GM19468 (cell line): ENCODE measurements at regions not wholly inside any gene's neighbourhood (a gene's known extent, or its start where the extent isn't known, plus 50 kb on each side); places are given as distances from the start of the nearest gene placed in this dataset.

Experiments
- ATAC-seq: cut with Tn5 transposase; IDR thresholded peaks from one replicate; pipeline ENCODE4 v1.9.1; 2021; ENCODE audit warnings: mild to moderate bottlenecking, moderate library complexity, moderate number of reproducible peaks; ENCODE audit not compliant: unreplicated experiment; ENCODE audit errors: extremely low read depth

DNA sequence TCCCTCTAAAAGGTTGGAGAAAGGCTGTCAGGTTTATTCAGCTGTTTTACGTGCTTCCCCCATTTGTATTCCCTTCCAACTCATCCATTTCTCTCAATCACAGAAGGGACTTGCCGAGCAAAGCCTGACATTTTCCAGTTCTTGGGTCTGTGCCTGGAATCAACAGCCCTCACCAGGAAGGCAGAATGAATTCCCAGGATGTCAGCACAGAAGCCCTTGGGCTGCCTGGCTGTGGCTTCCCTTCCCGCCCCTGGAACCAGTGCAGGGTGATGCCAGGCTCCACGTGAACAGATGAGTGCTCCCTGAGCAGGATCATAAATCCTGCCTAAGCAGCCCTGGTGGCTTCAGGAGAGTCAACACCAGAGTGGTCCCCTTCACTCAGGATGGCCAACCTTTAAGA, 86.1 kb upstream of the CD83 start:
- no peak for ATAC-seq

DNA sequence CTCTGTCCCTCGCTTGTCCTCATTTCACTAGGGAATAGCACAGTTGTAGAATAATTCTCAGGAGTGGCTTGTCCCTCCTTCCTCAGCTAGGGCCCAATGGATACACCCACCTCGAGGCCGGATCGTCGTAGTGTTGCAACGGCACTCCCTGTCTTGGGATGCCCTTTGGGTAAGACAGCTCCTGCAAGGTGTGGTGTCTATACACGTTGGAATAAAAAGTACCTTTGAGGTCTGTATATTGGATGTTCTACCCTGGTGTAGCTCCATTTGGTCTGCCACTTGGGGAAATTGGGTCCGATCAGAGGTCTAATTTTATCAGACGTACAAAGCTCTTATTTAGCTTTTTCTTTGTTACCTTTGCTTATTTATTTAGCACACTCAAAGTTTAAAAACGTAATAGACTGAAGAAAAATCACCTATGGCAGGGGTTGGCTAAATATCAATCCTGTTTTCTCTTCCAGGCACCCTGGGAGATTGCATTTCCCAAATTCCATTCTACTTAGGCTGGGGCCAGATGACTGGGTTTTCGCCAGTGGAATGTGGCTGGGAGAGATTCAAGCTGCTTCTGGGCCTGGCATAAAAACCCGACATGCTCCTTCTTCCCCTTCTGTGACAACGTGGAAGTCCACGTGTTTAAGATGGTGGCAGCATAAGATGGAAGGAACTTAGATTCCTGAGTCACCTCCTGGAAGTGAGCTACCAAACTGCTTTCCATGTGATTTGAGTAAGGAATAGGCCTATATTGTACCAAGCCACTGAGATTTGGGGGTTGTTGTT, 82.3 kb upstream of the CD83 start:
- no peak for ATAC-seq

DNA sequence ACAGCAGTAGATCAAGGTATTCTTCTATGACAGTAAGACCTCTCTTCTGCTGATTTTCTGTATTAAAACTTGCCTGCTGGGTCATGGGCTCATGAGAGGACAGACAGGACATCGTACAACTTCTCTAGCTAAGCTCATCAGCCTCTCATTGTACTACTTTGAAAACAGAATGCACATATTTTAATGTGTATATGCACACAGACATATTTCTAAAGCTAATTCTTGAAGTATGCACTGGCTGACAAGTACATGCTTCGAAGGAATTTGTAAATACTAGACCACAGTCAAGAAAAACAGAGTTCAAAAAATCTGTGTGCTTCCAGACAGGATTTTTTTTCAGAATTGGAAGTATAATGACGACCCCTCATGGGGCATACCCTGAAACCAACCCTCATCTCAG, 81.7 kb upstream of the CD83 start:
- ATAC-seq, result no peak

DNA sequence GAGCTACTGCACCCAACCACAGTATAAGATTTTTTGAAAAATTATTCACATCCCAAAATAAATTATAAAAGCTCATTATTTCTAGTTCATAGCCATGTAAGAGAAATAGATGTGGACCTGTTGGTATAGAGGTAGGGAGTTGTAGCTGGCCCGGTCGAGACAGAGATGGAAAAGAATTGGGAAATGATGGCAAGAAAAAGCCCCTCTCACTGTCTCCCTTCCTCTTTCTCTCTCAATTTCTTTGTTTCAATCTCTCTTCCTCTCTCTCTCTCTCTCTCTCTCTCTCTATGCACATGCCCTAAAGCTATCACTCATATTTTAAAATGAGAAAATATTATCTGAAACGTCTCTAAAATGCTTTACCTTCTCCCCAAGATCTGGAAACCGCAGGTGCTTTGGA, 80.7 kb upstream of the CD83 start:
- ATAC-seq, result no peak

DNA sequence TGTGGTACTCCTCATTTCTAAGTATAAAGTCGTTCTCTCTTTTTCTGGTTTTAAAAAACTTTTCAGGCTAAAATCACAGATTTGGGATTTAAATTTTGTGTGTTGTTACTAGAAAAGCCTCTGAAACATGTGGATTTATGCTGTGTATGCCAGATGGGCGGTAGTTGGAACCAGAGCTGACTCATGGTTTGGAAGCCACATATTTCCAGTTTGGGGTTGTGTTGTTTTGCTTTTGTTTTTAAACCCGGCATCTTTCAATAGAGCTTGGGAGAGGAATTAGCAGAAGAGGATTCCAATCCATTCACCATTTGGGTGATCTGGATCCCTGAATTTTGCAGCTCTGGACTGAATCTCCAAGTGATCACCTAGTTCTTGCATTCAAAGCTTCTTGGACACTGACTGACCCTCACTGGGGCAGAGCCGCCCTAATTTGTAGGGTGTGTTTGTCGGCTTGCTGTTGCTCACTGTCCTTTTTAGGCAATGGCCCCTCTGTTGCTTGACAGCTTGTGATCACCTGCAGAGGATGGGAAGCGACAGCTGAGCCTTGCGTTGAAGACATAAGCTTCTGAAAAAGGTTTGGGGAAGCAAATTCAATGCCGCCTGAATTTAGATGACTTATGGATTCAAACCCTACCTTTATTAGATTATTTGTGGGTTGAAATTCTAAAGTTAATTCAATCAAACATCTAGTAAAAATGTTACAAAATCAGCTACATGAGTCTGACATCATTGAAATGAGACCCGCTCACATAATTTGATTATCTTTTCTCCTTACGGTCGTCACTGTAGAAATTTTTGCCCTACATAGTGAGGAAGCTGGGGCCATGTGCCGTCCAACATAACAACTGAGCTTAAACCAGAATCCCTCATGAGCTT, 79.9 kb upstream of the CD83 start:
- no peak for ATAC-seq

DNA sequence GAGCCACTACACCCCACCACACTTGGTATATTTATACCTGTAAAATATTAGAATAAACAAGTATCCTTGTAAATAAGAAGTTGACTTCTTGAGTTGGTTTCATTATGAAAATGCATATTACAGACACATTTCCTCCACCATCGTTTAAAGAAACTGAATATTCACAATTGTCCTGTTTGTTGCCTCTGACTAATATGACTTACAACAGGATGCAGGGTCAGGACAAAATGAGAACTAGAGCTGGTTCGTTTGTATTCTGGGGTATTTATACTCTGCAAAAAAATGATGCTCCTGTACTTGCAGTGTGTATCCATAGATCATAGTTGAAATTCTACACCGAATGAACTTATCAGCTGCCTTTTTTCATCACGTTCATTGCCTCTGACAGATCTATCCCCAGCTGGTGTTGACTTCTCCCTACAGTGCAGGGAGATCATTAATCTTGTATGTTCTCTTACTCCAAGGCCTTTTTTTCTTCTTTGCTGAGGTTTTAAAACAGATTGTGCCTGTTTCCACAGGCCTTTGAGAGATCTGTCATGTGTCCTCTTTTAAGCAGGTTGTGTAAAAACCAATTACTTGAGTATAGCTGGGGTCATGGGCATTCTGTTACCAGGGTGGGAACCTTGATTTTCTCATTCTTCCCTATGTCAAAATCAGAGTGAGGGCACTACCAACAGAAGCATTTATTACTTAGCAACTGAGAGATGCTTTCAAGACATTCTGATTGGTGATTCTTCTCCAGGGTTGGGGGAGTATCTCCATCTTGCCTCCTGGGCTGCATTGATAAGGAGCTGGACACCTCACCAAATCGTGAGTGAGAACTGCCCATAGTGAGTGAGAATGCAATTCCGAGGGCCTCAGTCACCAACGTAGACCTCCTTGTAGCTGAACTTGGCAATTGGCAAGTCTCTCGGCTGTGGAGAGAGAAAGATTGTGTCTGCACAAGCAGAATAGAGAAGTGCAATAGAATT, 78.8 kb upstream of the CD83 start:
- ATAC-seq, result no peak

DNA sequence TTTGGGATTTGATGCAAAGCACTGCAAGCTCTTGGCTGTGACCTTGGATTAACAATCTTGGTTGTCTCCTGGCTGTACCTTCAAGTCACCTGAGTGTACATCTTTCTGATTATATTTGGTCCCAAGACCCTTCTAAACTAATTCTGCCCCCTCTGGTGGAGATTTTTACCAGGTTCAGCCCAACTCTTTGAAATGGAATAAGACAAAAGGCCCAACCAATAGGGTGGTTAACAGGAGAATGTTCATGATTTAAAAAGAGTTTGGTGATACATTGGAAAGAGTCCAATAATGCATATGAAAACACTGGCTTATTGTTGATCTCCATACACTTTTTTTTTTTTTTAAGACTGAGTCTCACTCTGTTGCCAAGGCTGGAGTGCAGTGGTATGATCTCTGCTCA, 77.5 kb upstream of the CD83 start:
- ATAC-seq, result no peak

DNA sequence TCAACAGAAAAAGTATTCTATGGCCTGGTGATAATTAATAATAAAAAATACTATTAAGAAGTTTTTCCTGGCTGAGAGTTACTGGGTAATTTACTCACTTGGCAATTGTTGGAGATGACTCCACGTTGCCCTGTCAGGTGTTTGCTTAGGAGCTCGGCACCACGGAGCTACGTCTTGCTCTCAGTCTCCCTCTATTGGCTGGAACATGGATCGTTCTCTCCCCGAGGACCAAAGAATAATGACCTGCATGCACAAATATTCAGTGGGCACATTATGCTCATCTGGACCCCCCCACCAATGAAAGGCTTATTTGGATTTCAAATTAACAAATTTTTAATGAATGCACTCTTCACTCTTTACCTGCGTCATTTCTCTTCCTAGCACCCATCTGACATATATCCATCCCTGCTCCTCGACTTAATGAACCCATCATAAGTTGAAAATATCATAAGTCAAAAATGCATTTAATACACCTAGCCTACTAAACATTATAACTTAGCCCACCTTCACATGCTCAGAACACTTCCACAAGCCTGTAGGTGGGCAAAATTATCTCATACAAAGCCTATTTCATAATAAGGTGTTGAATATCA, 71.0 kb upstream of the CD83 start:
- ATAC-seq, result peak; percentile 79

DNA sequence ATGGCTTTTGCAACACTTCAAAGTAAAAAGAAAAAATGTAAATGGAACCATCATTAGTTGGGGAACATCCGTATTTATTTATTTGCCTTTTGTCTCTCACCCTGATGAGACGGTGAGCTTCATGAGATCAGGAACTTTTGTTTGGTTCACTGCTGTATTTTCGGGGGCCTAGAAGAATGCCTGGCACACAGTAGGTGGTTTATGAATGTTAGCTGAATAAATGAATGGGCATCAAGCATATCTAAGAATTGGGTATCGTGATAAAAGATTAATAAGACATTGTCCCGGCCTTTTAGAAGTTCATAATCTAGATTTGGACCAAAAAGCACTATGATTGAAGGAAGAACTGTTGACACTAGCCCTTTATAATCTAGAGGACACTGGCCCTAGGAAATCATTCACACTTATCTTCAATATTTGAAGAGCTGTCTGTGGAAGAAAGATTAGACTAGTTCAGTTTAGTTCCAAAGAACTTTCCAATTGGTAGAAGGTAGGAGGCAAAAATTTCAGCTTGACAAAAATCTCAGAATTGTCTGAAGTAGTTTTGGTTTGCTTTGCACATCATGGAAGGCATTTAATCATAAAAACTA, 70.3 kb upstream of the CD83 start:
- ATAC-seq, result no peak

DNA sequence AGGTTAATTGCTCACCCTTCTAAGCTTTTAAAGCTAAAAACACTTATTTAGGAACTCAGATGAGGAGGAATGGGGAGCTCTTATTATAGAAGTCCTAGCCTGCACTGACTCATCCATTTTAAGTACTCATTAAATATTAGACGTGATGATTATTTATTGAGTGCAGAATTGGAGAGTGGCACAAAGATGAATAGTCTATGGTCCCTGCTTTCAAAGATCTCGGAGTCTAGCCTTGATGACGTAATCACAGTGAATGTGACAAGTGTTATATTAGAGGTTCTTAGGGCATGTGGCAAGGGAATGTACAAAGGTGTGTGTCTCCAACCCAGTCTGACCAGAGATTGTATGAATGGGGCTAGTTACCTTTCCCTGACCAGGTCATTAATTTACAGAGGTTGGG, 68.7 kb upstream of the CD83 start:
- no peak for ATAC-seq

DNA sequence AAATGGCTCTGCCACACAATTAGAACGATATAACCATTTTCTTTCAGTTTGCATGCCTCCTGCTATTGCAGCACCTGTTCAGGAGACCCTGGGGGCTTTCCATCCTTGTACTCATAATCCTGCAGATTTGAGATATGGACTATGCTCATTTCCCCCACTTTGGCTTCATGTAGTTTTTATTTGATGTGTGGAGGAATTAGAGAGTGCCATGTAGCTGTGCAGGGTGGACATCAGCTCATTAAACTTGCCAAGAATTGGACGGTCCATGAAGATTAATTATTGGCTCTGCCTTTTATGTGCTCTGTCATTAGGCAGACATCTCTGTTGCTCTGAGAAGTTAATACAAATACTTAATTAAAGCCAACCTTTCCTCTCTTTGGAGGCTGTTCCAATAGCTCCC, 66.2 kb upstream of the CD83 start:
- no peak for ATAC-seq

DNA sequence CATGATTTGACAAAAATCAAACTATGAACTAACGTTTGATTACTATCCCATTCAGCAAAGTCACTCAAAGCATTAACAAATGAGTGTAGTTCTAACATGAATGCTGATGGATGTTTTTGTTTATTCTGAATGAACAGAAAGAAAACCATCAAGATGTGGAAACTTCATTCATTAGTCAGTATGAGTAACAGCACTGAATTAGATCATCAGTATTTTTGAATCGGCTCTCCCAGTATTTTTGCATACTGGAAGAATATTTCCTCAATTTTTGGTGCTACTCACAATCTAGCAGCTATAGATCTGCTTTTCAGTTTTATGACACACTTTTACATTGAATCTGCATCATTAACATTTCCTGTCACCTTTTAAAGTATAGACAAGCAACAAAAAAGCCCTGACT, 63.8 kb upstream of the CD83 start:
- no peak for ATAC-seq

DNA sequence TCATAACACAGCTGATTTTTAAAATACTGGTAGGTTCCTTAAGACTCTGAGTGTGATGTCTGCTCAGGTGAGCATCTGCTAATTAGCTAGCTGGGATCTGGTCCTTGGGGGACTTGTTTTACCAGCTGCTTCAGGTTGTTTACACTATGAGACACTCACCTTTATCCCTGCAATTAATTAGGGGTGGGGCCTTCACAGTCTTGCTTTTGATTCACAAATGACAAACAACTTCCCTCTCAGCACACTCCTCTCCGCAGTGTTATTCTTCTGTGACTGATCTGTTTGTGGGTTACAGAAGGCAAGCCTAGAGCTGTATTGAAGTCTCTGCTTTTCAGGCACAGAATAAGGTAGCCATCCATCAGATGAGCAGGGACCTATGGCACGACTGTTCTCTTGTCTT, 62.0 kb upstream of the CD83 start:
- ATAC-seq, result no peak

DNA sequence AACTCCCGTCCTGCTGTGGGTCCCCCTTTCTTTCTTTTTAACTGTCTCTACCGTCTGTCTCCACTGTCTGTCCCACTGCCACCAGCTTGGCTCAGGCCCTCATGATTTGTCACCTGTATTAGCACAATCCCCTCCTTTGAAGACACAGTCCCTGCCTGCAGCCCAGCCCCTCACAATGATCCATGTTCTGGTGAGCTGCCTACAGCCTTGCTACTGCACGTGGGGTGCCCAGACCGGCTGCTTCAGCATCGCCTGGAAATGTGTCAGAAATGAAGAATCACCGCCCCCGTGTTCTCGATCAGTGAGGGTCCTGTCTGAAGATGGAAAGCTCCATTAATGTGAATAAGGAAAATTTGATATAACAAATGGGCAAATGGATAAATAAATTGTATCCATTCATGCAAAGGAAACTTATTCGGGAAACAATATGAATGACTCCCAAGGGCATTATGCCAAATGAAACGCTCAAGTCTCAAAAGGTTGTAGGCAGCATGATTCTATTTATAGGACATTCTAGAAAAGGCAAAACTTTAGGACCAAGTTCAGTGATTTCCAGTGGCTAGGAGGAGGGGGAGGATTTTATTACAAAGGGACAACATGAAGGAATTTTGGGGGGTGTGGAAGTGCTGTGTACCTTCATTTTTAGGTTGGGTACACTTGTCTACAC, 59.4 kb upstream of the CD83 start:
- ATAC-seq, result no peak

DNA sequence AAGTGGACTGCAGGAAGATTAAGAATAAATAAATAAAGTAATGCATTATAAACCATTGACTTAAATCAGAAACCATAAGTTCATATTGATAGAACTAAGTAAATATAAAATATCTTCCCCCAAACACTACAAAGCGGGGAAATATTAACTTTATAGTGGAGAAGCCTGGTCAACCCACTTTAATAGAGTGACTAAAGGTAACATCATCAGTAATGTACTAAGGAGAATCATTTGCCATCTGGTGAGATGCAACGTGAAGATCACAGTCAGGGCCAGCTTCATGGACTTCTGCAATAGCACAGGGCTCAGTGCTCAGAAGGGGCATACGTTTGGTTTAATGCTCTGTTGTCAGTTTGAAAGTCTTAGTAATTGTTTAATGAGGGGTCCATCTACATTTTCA, 58.8 kb upstream of the CD83 start:
- ATAC-seq, result no peak

DNA sequence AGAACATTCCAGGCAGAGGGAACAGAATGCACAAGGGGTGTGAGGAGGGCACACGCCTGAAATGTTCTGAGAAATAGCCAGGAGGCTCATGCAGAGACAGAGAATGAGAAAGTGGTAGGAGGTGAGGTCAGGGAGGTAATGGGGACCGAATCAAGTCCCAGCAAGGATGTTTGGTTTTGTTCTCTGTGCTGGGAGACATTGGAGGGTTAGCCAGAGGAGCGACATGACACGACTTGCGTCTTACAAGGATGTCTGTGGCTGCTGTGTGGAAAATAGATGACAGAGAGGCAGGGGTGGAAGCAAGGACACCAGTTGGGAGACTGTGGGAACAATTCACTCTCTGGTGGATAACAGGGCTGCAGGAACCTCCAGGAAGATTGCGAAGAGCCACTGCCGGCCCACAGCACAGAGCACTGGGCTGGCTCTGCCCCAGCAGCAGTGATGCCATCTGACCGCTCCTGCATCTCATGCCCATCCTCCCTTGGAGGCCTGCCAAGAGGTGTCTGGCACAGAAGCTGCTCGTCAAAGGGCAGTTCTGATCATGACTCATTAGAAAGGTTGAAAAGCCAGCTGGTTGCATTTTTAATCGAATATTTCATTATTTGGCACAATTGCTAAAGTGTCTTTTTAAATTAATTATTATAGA, 57.7 kb upstream of the CD83 start:
- no peak for ATAC-seq

DNA sequence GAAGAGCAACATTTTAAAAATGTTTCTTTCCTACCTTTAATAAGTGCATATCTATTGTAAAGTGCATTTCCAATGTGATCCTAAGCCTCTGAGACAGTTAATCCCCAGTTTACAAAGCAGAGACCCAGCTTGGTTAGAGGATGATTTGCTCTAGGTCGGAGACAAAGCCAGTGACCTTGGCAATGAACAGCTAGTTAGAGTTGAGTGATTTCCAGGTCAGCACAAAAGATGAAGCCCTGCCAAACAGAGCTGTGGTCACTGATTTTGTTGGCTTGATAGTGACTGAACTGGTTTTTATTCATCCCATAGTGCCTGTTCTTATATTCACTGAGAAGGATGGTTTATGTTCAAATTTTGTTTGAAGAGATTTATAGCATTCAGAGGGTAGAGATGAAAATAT, 56.6 kb upstream of the CD83 start:
- no peak for ATAC-seq

DNA sequence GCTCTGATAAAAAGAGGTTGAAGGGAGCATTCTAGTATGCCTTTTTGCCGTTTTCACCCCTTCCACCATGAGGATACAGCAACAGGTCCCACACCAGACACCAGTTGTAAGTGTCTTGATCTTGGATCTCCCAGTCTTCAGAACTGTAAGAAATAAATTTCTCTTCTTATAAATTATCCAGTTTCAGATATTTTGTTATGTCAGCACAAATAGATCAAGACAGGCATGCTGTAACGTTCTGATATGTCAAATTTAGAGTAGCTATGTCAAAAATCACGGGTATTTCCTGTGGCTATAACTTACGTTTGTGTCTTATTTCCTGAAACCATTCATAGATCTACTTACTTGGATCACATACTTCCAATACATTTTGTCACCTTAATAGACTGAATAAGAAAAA, 55.9 kb upstream of the CD83 start:
- no peak for ATAC-seq
